ENCODE measurements at regions not wholly inside any gene's neighbourhood (a gene's known extent, or its start where the extent isn't known, plus 50 kb on each side); places are given as distances from the start of the nearest gene placed in this dataset.

DNA sequence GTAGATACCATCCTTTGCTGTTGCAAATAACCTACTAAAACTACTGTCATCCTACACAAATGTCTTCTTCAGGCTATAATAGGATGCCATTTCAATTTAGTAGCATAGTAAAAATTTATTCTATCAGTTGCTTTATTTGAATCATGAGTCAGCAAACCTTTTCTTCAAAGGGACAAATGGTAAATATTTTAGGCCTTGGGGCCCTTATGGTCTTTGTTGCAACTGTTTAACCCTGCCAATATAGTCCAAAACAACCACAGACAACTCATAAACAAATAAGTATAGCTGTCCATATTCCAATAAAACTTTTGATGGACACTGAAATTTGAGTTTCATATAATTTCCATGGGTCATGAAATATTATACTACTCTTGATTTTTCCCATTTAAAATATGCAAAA, 54.0 kb upstream of the CCBE1 start:
- no peak overlapping the region for H3K4me3 ChIP-seq (ENCODE audit: low read depth, low read length, poor library complexity, severe bottlenecking)
- no peaks in the 10 kb centered on the region for H3K36me3 ChIP-seq (ENCODE audit: insufficient read depth, low read length)
- H3K27ac ChIP-seq (ENCODE audit: low read depth, low read length, poor library complexity, severe bottlenecking): no peak overlapping the region
- no peaks in the 10 kb centered on the region for H3K27me3 ChIP-seq (ENCODE audit: insufficient read depth, low read length)
- no peak overlapping the region for H3K4me2 ChIP-seq (ENCODE audit: low read length)
- H2AFZ ChIP-seq (ENCODE audit: low read length): no peak overlapping the region
- TF ChIP-seq, protein P1, sequence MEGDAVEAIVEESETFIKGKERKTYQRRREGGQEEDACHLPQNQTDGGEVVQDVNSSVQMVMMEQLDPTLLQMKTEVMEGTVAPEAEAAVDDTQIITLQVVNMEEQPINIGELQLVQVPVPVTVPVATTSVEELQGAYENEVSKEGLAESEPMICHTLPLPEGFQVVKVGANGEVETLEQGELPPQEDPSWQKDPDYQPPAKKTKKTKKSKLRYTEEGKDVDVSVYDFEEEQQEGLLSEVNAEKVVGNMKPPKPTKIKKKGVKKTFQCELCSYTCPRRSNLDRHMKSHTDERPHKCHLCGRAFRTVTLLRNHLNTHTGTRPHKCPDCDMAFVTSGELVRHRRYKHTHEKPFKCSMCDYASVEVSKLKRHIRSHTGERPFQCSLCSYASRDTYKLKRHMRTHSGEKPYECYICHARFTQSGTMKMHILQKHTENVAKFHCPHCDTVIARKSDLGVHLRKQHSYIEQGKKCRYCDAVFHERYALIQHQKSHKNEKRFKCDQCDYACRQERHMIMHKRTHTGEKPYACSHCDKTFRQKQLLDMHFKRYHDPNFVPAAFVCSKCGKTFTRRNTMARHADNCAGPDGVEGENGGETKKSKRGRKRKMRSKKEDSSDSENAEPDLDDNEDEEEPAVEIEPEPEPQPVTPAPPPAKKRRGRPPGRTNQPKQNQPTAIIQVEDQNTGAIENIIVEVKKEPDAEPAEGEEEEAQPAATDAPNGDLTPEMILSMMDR (IDR thresholded peaks at IDR 0.05; ENCODE audit: low read length): no peak
- no peak for TF ChIP-seq EZH2 (IDR thresholded peaks at IDR 0.05; ENCODE audit: borderline replicate concordance, low read length)
- H3K9me2 ChIP-seq (ENCODE audit: low read depth, low read length): no peaks in the 10 kb centered on the region
- no peaks in the 10 kb centered on the region for H3K4me1 ChIP-seq (ENCODE audit: insufficient read depth, low read length, severe bottlenecking)
- H3K9ac ChIP-seq (ENCODE audit: low read length): no peak overlapping the region
- no peaks in the 10 kb centered on the region for H3F3A ChIP-seq (ENCODE audit: insufficient read depth, low read length)
- H4K20me1 ChIP-seq (ENCODE audit: insufficient read depth, low read length): no peaks in the 10 kb centered on the region
- H3K79me2 ChIP-seq (ENCODE audit: insufficient read depth, low read length): no peaks in the 10 kb centered on the region
- no peaks in the 10 kb centered on the region for H3K9me3 ChIP-seq (ENCODE audit: low read length)

DNA sequence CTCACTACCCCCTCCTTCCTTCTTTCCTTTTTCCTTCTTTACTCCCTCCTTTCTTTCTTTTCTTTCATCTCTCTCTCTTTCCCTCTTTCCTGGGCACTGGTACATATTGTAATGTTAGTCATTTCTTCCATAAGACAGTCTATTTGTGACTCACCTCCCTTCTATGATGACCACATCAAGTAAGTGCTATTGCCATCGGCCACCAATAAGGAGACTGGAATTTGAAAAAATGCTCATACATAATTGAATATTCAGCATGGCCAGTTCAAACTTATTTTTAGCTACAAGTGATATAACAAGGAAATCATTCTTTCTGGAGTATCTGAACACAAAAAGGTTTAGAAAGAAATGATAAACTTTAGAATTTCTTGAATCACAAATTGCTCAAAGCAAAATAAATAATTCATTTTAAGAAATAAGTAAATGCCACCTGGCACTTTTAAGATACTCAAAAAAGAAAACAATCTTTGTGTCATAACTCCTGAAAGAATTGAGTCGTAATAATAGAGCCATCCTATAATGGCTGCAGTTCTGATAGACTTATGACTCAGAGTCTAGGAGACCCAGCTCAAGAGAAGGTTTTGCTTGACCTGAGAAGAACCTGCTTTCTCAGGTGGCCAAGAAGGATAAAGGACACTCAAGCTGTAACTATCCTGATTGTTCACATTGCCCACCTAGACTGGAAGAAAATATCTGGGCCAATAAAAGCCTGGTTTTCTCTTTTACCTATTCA, 51.6 kb upstream of the CCBE1 start:
- H3K9ac ChIP-seq (ENCODE audit: low read length): no peak overlapping the region
- no peaks in the 10 kb centered on the region for H4K20me1 ChIP-seq (ENCODE audit: insufficient read depth, low read length)
- H3K4me3 ChIP-seq (ENCODE audit: low read depth, low read length, poor library complexity, severe bottlenecking): no peak overlapping the region
- no peak overlapping the region for H3K27ac ChIP-seq (ENCODE audit: low read depth, low read length, poor library complexity, severe bottlenecking)
- H2AFZ ChIP-seq (ENCODE audit: low read length): no peak overlapping the region
- no peaks in the 10 kb centered on the region for H3K9me3 ChIP-seq (ENCODE audit: low read length)
- H3K9me2 ChIP-seq (ENCODE audit: low read depth, low read length): no peaks in the 10 kb centered on the region
- H3K36me3 ChIP-seq (ENCODE audit: insufficient read depth, low read length): no peaks in the 10 kb centered on the region
- no peak for TF ChIP-seq EZH2 (IDR thresholded peaks at IDR 0.05; ENCODE audit: borderline replicate concordance, low read length)
- TF ChIP-seq, protein P1 (IDR thresholded peaks at IDR 0.05; ENCODE audit: low read length): no peak
- no peak overlapping the region for H3K4me2 ChIP-seq (ENCODE audit: low read length)
- H3K27me3 ChIP-seq (ENCODE audit: insufficient read depth, low read length): no peaks in the 10 kb centered on the region
- H3K4me1 ChIP-seq (ENCODE audit: insufficient read depth, low read length, severe bottlenecking): no peaks in the 10 kb centered on the region
- no peaks in the 10 kb centered on the region for H3F3A ChIP-seq (ENCODE audit: insufficient read depth, low read length)
- H3K79me2 ChIP-seq (ENCODE audit: insufficient read depth, low read length): no peaks in the 10 kb centered on the region
